ENCODE measurements at regions not wholly inside any gene's neighbourhood (a gene's known extent, or its start where the extent isn't known, plus 50 kb on each side); places are given as distances from the start of the nearest gene placed in this dataset.

- TF ChIP-seq CSRNP2 (CRISPR knock-in tag; conservative IDR thresholded peaks at IDR 0.05; ENCODE audit: low read depth) (no peak), THAP8 (CRISPR knock-in tag; IDR thresholded peaks at IDR 0.05; ENCODE audit: borderline replicate concordance) (no peak), SOX6 (IDR thresholded peaks at IDR 0.05) (no peak), SOX6 (CRISPR knock-in tag; IDR thresholded peaks at IDR 0.05) (no peak), YY1 (IDR thresholded peaks at IDR 0.05; ENCODE audit: insufficient read depth, insufficient replicate concordance, low read depth, low read length) (no peak)
Observed at GRCh38 chr20:41800040-41800439, 181.9 kb upstream of the CHD6 start (continued).

- no peak for FAIRE-seq
- no peaks in the 10 kb centered on the region for H3K36me3 ChIP-seq (replicated peaks in 1 of 2; ENCODE audit: control insufficient read depth in 1 of 2, insufficient read depth in 2 of 2, low read length in 2 of 2)
- in situ Hi-C loops (cut with HindIII; ENCODE audit: extremely low pct_ligation_motif_present, low pct_unique_long_range_greater_than_20kb) (no loop called here), intact Hi-C loops (cut with micrococcal nuclease; ENCODE audit: unreplicated experiment) (no loop called here)
- no peak overlapping the region for H2AFZ ChIP-seq (ENCODE audit: low read length)
- ATAC-seq: peak; percentile 47
- CTCF ChIA-PET (ENCODE audit: low intra/inter-chr PET ratio, low total read pairs): no interaction called here
- POLR2A ChIA-PET: no interaction called here
- no TSS peak for BruUV-seq (replicated peaks)
- no peaks in the 10 kb centered on the region for H3K79me2 ChIP-seq (ENCODE audit: insufficient read depth, low read length)
- H3K27ac ChIP-seq (ENCODE audit: extremely low read length, insufficient read depth, low read length): no peak overlapping the region
- H3K4me2 ChIP-seq (ENCODE audit: low read depth, low read length): no peak overlapping the region
- H3K4me3 ChIP-seq (replicated peaks in 1 of 3; ENCODE audit: insufficient read depth in 1 of 3, low read depth in 2 of 3, low read length in 3 of 3): no peak overlapping the region
- H3K9ac ChIP-seq (ENCODE audit: insufficient read depth, low read depth, low read length): no peak overlapping the region
- H3K27me3 ChIP-seq (ENCODE audit: control insufficient read depth in 1 of 2, insufficient read depth in 2 of 2, low read length in 2 of 2): 0 out of 5 replicates have a peak, but pooled peaks cover 0 to 4% of the 10 kb centered on the region in 2 experiments
- no peaks in the 10 kb centered on the region for H3K4me1 ChIP-seq (ENCODE audit: insufficient read depth, low read length)
- 1% methylated on average over 3 of the region's 3 CpGs for WGBS (ENCODE audit: low lambda C conversion rate)
- H3K9me3 ChIP-seq (ENCODE audit: low read length): no peaks in the 10 kb centered on the region
- no peaks in the 10 kb centered on the region for H4K20me1 ChIP-seq (ENCODE audit: insufficient read depth, low read length)
- TF ChIP-seq ZNF337 (CRISPR knock-in tag; IDR thresholded peaks at IDR 0.05; ENCODE audit: borderline replicate concordance, low read depth) (no peak), EED (CRISPR knock-in tag; IDR thresholded peaks at IDR 0.05) (no peak), ZNF235 (CRISPR knock-in tag; IDR thresholded peaks at IDR 0.05; ENCODE audit: borderline replicate concordance) (no peak), SRF (IDR thresholded peaks at IDR 0.05; ENCODE audit: low read depth, low read length) (no peak), ZNF510 (CRISPR knock-in tag; IDR thresholded peaks at IDR 0.05; ENCODE audit: low read depth) (no peak), EP300 (IDR thresholded peaks at IDR 0.05; ENCODE audit: low read depth in 2 of 2, low read length in 2 of 2) (no peak), EP300 (CRISPR knock-in tag; IDR thresholded peaks at IDR 0.05; ENCODE audit: borderline replicate concordance) (no peak), ZZZ3 (CRISPR knock-in tag; IDR thresholded peaks at IDR 0.05; ENCODE audit: borderline replicate concordance) (no peak), ZSCAN31 (CRISPR knock-in tag; IDR thresholded peaks at IDR 0.05; ENCODE audit: low read depth) (no peak), SALL1 (CRISPR knock-in tag; IDR thresholded peaks at IDR 0.05) (no peak), ZNF546 (CRISPR knock-in tag; conservative IDR thresholded peaks at IDR 0.05) (no peak)
- DNase-seq (ENCODE audit: low spot score): no peak
Observed at GRCh38 chr20:41798930-41799502, 180.8 kb upstream of the CHD6 start.
